ENCODE measurements at regions not wholly inside any gene's neighbourhood (a gene's known extent, or its start where the extent isn't known, plus 50 kb on each side); places are given as distances from the start of the nearest gene placed in this dataset.

GRCh38 chr4:177237291-177237690, 72.4 kb upstream of the NEIL3 start:
- no peak for DNase-seq (ENCODE audit: low read depth, low spot score)
- BruUV-seq (replicated peaks) = no TSS peak
- Histone ChIP-seq H3K9me3 (replicated peaks; ENCODE audit: control insufficient read depth, insufficient read depth, low read length) (no peaks in the 10 kb centered on the region), H3K4me1 (ENCODE audit: control insufficient read depth, extremely low read depth, insufficient read depth, low read length) (no peaks in the 10 kb centered on the region), H3K4me2 (ENCODE audit: insufficient read depth, low read length) (no peak overlapping the region), H2AFZ (ENCODE audit: low read depth, low read length) (no peak overlapping the region), H3K79me2 (ENCODE audit: control insufficient read depth, insufficient read depth, low read length) (no peaks in the 10 kb centered on the region), H3K9me1 (replicated peaks; ENCODE audit: control insufficient read depth, extremely low read depth, insufficient read depth, low read length) (no peaks in the 10 kb centered on the region), H3K27ac (ENCODE audit: insufficient read depth, low read depth, low read length) (no peak overlapping the region), H3K27me3 (ENCODE audit: control insufficient read depth in 2 of 2, insufficient read depth in 2 of 2, low read length in 2 of 2) (no peaks in the 10 kb centered on the region), H4K20me1 (replicated peaks; ENCODE audit: control insufficient read depth, extremely low read depth, insufficient read depth, low read length) (no peaks in the 10 kb centered on the region), H3K4me3 (replicated peaks in 1 of 3; ENCODE audit: insufficient read depth in 1 of 3, low read depth in 1 of 3, low read length in 3 of 3) (no peak overlapping the region), H3K36me3 (ENCODE audit: control insufficient read depth in 2 of 2, extremely low read depth in 1 of 2, insufficient read depth in 2 of 2, low read length in 2 of 2) (no peaks in the 10 kb centered on the region), H3K9ac (replicated peaks; ENCODE audit: extremely low read depth, insufficient read depth, low read length) (no peak overlapping the region)
- intact Hi-C loops (cut with micrococcal nuclease) (no loop called here), dilution Hi-C loops (cut with MboI; ENCODE audit: extremely low pct_ligation_motif_present, low sequenced_read_pairs) (no loop called here)
- no peak for TF ChIP-seq MYC (IDR thresholded peaks at IDR 0.05; ENCODE audit: low read depth, low read length)
- TF ChIP-seq, protein P1, sequence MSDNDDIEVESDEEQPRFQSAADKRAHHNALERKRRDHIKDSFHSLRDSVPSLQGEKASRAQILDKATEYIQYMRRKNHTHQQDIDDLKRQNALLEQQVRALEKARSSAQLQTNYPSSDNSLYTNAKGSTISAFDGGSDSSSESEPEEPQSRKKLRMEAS (IDR thresholded peaks at IDR 0.05; ENCODE audit: insufficient read depth, insufficient read length) = no peak
- TF ChIP-seq JUN (IDR thresholded peaks at IDR 0.05; ENCODE audit: borderline replicate concordance, insufficient read depth, insufficient read length, low read depth) = no peak
- no peak for TF ChIP-seq POLR2A (IDR thresholded peaks at IDR 0.05; ENCODE audit: low read depth, low read length)
- no peak for TF ChIP-seq POLR2AphosphoS5 (IDR thresholded peaks at IDR 0.05; ENCODE audit: insufficient read depth, low read depth, low read length)
- no peak for TF ChIP-seq CTCF (IDR thresholded peaks at IDR 0.05; ENCODE audit: extremely low read depth in 1 of 2, insufficient read depth in 1 of 2, low read depth in 1 of 2, low read length in 2 of 2)
- TF ChIP-seq FOS (IDR thresholded peaks at IDR 0.05; ENCODE audit: borderline replicate concordance, insufficient read depth, low read length) = no peak
- no peak for TF ChIP-seq GATA2 (IDR thresholded peaks at IDR 0.05; ENCODE audit: insufficient read depth, insufficient read length, low read depth, low read length)
- no peak for TF ChIP-seq EZH2 (IDR thresholded peaks at IDR 0.05; ENCODE audit: borderline replicate concordance, low read depth, low read length, severe bottlenecking)
- no peak for FAIRE-seq
- ChIA-PET CTCF (no interaction called here), POLR2A (no interaction called here)
